Ovary (tissue), 7 donors: ENCODE measurements at regions not wholly inside any gene's neighbourhood (a gene's known extent, or its start where the extent isn't known, plus 50 kb on each side); places are given as distances from the start of the nearest gene placed in this dataset.

ENCODE experiments used
- DNase-seq, 5 donors: peaks; one replicate each; pipeline ENCODE4 v3.0.0-alpha.2; 2019 to 2020
- H3K27ac ChIP-seq, 2 donors: fragments of 200-600 bp; one replicate each; pipeline versions ENCODE4 v1.5.1 to v1.8.0; 2019 to 2022
- H3K27me3 ChIP-seq: fragments of 200-600 bp; one replicate; pipeline ENCODE4 v1.8.0; 2022
- H3K36me3 ChIP-seq: fragments of 200-600 bp; sonication (generic); one replicate; pipeline ENCODE4 v1.5.1; 2019
- H3K4me1 ChIP-seq: one replicate; pipeline ENCODE4 v1.8.1; 2013; ENCODE audit warnings: mild to moderate bottlenecking, moderate library complexity; ENCODE audit not compliant: insufficient read depth
- H3K4me3 ChIP-seq: fragments of 200-600 bp; sonication (generic); one replicate; pipeline ENCODE4 v1.5.1; 2017
- H3K9me3 ChIP-seq, 2 donors: fragments of 200-600 bp in 1 of 2; sonication (generic) in 1 of 2; one replicate each; pipeline versions ENCODE4 v1.5.1 to v1.8.1; 2013 to 2019; ENCODE audit warnings: mild to moderate bottlenecking in 1 of 2, moderate library complexity in 1 of 2
- CTCF ChIP-seq, 3 donors: fragments of 450-650 bp in 2 of 3; fragments of 200-600 bp in 1 of 3; IDR thresholded peaks; one replicate each; pipeline versions ENCODE4 v1.5.1 to v1.8.0; 2016 to 2022; ENCODE audit warnings: antibody characterized with exemption in 3 of 3, mild to moderate bottlenecking in 1 of 3
- EP300 ChIP-seq: sonication (generic); formaldehyde crosslinking; IDR thresholded peaks from one replicate; pipeline ENCODE4 v1.6.1; 2017; ENCODE audit warnings: antibody characterized with exemption
- POLR2A ChIP-seq: fragments of 450-650 bp; IDR thresholded peaks from one replicate; pipeline ENCODE4 v1.6.1; 2017; ENCODE audit warnings: antibody characterized with exemption, mild to moderate bottlenecking, moderate library complexity
- WGBS, 3 donors: extraction: QIAGEN DNeasy Blood & Tissue Kit in 1 of 3; methylation state at CpG; one replicate each; pipeline versions ENCODE4 v1.1.5 to v1.1.7; 2013 to 2017; 5-methylcytosine and 5-hydroxymethylcytosine counted together
- intact Hi-C, 4 donors: fragments of 100-400 bp; cut with DNase I; formaldehyde crosslinking; loops; one replicate each; pipeline versions ENCODE4 v1.11.0 to v1.15.1; 2022 to 2023
- donor health status: DM: no; HTN: no; CAD: no; lungs with moderate emphysema.
- donor health status: DM: no; HTN: no; CAD: no.
- donor health status: Bipolar disorder and iron deficiency.
- donor health status: DM: no; HTN: no; CAD: no.
- donor health status: DM: yes; HTN: yes; CAD: no.

DNA sequence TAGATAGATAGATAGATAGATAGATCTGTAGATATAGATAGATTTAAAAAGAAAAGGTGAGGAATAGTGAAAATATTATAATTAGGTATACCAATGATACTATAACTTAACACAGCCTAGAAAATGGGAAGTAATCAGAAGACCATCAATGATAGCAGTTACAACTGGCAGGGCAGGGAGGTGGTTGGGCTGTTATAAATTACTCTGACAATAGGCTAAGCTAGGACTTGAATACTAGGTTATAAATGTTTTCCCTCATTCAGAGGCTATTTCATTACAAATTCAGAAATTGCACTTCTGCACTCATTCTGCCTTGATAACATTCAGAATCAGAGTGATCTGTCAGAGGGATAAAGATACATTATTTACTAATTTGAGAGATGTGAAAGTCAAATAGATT is 273.4 kb upstream of the PLD5 start:
- Histone ChIP-seq H3K27me3 (no peaks in the 10 kb centered on the region), H3K36me3 (no peaks in the 10 kb centered on the region), H3K9me3 (no peaks in the 10 kb centered on the region), H3K27ac (no peak overlapping the region), H3K4me1 (no peaks in the 10 kb centered on the region), H3K4me3 (no peak overlapping the region)
- DNase-seq: no peak
- intact Hi-C loops: no loop called here
- no peak for TF ChIP-seq POLR2A
- TF ChIP-seq EP300: no peak
- TF ChIP-seq CTCF (IDR thresholded peaks at IDR 0.05): no peak

DNA sequence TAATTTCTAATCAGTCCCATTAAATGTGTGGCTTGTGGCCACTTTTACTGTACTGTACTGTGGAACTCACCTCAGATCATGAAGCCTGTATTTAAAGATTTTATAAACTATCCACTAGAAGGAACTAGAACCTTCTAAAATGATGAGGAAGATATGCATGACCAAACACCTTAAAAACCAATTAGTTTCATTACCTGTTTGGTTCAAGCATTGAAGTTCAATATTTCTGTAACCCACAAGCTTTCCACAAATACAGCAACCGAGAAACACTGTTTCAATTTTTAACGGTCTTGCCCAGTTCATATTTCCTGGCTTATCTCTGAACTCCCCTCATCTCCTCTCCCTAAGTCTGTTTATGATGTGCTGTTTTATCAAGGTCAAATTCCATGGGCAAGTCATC is 264.3 kb upstream of the PLD5 start:
- DNase-seq: no peak
- H3K4me3 ChIP-seq: no peak overlapping the region
- H3K27me3 ChIP-seq: no peaks in the 10 kb centered on the region
- intact Hi-C loops: no loop called here
- TF ChIP-seq POLR2A (no peak), CTCF (IDR thresholded peaks at IDR 0.05) (no peak), EP300 (no peak)
- no peaks in the 10 kb centered on the region for H3K36me3 ChIP-seq
- no peaks in the 10 kb centered on the region for H3K4me1 ChIP-seq
- H3K27ac ChIP-seq: no peak overlapping the region
- no peaks in the 10 kb centered on the region for H3K9me3 ChIP-seq
- WGBS, 3 donors: 3 to 5% (median 3%) methylated on average over 2 of the region's 2 CpGs

DNA sequence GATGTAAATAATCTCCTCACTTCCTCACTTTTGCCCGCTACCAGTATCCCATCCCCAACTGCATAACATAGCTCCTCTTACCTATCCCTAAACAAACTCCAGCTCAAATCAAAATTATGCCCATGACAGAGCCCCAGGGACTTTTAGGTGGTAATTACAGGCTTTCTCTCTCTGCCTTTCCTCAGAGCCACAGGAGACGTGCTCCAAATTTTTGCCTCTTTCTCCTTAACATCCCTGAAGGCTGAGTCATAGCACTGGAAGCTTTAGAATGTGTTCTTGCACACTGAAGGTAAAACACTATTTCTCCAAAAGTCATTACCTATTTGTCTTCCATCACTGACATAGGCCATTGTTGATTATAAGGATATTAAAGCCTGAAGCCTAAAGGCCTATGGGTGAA is 263.5 kb upstream of the PLD5 start:
- DNase-seq: no peak
- Histone ChIP-seq H3K4me1 (no peaks in the 10 kb centered on the region), H3K27me3 (no peaks in the 10 kb centered on the region), H3K36me3 (no peaks in the 10 kb centered on the region), H3K9me3 (no peaks in the 10 kb centered on the region), H3K27ac (no peak overlapping the region), H3K4me3 (no peak overlapping the region)
- TF ChIP-seq EP300 (no peak), CTCF (IDR thresholded peaks at IDR 0.05) (no peak), POLR2A (no peak)
- 48 to 81% (median 68%) methylated on average over 2 of the region's 2 CpGs for WGBS, 3 donors
- intact Hi-C loops: no loop called here

GRCh38 chr1:242784807-242785206 is 260.3 kb upstream of the PLD5 start:
- no peaks in the 10 kb centered on the region for H3K36me3 ChIP-seq
- H3K9me3 ChIP-seq: no peaks in the 10 kb centered on the region
- no peak overlapping the region for H3K27ac ChIP-seq
- no peak overlapping the region for H3K4me3 ChIP-seq
- TF ChIP-seq EP300 (no peak), POLR2A (no peak), CTCF (IDR thresholded peaks at IDR 0.05) (no peak)
- H3K27me3 ChIP-seq: no peaks in the 10 kb centered on the region
- no peaks in the 10 kb centered on the region for H3K4me1 ChIP-seq
- 59 to 65% (median 62%) methylated on average over 7 of the region's 7 CpGs for WGBS, 3 donors
- intact Hi-C loops: no loop called here
- no peak for DNase-seq

- 73 to 85% (median 81%) methylated on average over 4 of the region's 4 CpGs for WGBS, 3 donors
- Histone ChIP-seq H3K27ac (no peak overlapping the region), H3K36me3 (no peaks in the 10 kb centered on the region), H3K4me3 (no peak overlapping the region), H3K27me3 (no peaks in the 10 kb centered on the region), H3K4me1 (no peaks in the 10 kb centered on the region), H3K9me3 (no peaks in the 10 kb centered on the region)
- intact Hi-C loops: no loop called here
- TF ChIP-seq CTCF (IDR thresholded peaks at IDR 0.05): no peak
- TF ChIP-seq EP300: no peak
- no peak for TF ChIP-seq POLR2A
- DNase-seq: no peak
These were observed 259.6 kb upstream of the PLD5 start for GRCh38 chr1:242784084-242784483.
